Left ventricle myocardium inferior (tissue), 1 donor: ENCODE measurements at regions not wholly inside any gene's neighbourhood (a gene's known extent, or its start where the extent isn't known, plus 50 kb on each side); places are given as distances from the start of the nearest gene placed in this dataset.
"Not testable (repeated sequence)": the region's sequence is repeated elsewhere in the genome, so short reads cannot be mapped to it uniquely, and the experiment has no call there.

Source experiments
- DNase-seq: peaks from one replicate; pipeline ENCODE4 v3.0.0-alpha.2; 2020
- H3K27ac ChIP-seq: fragments of 200-600 bp; replicated peaks from 2 replicates; pipeline ENCODE4 v1.8.0; 2021
- H3K27me3 ChIP-seq: fragments of 200-600 bp; 2 replicates; pipeline ENCODE4 v1.8.0; 2021; ENCODE audit warnings: low read depth
- H3K36me3 ChIP-seq: fragments of 200-600 bp; 2 replicates; pipeline ENCODE4 v1.8.0; 2021
- H3K4me1 ChIP-seq: fragments of 200-600 bp; 2 replicates; pipeline ENCODE4 v1.8.0; 2021
- H3K4me3 ChIP-seq: fragments of 200-600 bp; 2 replicates; pipeline ENCODE4 v1.8.0; 2021; ENCODE audit warnings: mild to moderate bottlenecking, moderate library complexity
- H3K9me3 ChIP-seq: fragments of 200-600 bp; replicated peaks from 2 replicates; pipeline ENCODE4 v1.8.0; 2021
- intact Hi-C: fragments of 100-400 bp; cut with micrococcal nuclease; formaldehyde crosslinking; loops from one replicate; pipeline ENCODE4 v1.11.0; 2022
- TF ChIP-seq, protein P1 (sequence below): fragments of 200-600 bp; IDR thresholded peaks from 2 replicates; pipeline ENCODE4 v1.8.0; 2021; ENCODE audit warnings: antibody characterized with exemption, mild to moderate bottlenecking, borderline replicate concordance
- donor health status: DM: no; HTN: yes; CAD: no; lungs with severe emphysema.

DNA sequence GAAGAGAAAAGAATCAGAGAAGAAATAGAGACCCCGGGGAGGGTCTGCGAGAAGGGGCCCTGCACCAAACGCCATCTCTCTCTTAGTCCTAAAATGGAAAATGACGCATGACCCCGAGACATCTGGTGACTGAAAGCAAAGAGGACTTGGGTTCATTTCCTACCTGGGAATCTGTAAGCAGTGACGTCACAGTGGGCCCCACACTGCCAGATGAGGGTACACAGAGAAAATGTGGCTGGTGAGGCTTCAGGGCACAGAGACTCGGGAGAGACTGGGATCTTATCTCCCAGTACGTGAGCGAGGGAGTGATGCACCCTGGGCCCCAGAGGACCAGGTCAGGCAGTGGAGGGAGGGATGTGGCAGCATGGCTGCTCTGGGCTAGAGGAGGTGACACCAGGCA is 288.1 kb upstream of the SFSWAP start:
- TF ChIP-seq, protein P1, sequence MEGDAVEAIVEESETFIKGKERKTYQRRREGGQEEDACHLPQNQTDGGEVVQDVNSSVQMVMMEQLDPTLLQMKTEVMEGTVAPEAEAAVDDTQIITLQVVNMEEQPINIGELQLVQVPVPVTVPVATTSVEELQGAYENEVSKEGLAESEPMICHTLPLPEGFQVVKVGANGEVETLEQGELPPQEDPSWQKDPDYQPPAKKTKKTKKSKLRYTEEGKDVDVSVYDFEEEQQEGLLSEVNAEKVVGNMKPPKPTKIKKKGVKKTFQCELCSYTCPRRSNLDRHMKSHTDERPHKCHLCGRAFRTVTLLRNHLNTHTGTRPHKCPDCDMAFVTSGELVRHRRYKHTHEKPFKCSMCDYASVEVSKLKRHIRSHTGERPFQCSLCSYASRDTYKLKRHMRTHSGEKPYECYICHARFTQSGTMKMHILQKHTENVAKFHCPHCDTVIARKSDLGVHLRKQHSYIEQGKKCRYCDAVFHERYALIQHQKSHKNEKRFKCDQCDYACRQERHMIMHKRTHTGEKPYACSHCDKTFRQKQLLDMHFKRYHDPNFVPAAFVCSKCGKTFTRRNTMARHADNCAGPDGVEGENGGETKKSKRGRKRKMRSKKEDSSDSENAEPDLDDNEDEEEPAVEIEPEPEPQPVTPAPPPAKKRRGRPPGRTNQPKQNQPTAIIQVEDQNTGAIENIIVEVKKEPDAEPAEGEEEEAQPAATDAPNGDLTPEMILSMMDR: no peak
- Histone ChIP-seq H3K9me3 (peaks cover 22% of the 10 kb centered on the region), H3K4me3 (no peak overlapping the region), H3K36me3 (no peaks in the 10 kb centered on the region), H3K27ac (no peak overlapping the region), H3K4me1 (no peaks in the 10 kb centered on the region), H3K27me3 (peaks cover 45% of the 10 kb centered on the region)
- no peak for DNase-seq
- intact Hi-C loops: no loop called here

DNA sequence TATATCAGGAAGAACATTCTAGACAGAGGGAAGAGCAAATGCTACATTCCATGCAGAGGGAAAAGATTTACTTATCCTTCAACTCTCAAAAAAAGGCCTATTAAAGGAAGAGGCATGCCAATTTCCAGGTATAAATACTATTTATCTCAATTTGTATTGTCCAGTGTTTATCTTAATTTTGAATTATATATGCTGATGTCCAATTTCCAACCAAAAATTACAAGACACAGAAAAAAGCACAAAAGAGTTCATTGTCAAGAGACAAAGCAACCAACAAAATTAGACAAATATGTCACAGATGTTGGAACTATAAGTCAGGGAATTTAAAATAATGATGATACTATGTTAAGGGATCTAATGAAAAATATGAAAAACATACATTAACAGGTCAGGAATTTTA is 286.6 kb upstream of the SFSWAP start:
- DNase-seq: no peak
- TF ChIP-seq, protein P1: no peak
- H3K4me1 ChIP-seq: no peaks in the 10 kb centered on the region
- peaks cover 52% of the 10 kb centered on the region for H3K27me3 ChIP-seq
- H3K36me3 ChIP-seq: no peaks in the 10 kb centered on the region
- intact Hi-C loops: no loop called here
- H3K4me3 ChIP-seq: no peak overlapping the region
- no peak overlapping the region for H3K27ac ChIP-seq
- peaks cover 22% of the 10 kb centered on the region for H3K9me3 ChIP-seq

DNA sequence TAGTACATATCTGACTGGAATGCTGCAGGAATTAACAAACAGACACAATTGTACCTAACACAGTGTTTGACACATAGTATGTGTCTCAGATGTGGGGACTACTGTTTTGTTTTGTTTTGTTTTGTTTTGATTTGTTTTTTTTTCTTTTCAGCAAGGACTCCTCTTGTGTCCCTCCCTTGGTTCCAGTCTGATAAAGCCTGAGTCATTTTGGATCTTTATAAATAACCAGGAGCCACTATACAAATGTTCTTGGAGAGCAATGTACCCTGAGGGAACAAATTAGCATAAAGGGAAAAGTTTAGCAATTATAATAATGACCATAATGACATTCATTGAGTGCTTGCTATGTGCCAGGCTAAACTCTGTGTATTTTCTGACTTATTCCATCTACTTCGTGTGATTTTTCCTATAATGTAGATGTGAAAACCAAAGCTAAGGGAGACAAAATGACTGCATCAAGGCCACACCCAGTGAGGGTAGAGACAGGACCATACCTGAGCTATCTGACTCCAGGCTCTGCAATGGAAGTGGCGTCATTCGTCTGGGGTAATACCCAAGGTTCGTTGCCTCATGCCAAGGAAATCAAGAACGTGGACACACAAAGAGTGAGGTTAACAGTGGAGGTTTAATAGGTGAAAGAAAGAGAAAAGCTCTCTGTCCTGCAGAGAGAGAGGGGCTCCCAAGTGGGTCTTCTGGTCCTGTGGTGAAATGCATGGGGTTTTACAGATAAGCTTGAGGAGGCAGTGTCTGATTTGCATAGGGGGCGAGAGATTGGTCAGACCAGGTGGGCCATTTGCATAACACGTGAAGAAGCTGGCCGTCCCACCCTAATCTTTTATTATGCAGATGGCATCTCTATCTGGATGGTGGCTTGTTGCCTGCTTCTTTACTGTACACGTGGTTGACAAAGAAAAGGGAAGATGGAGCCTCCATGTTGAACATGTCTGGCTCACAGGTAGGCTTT is 285.5 kb upstream of the SFSWAP start:
- H3K27me3 ChIP-seq: peaks cover 56% of the 10 kb centered on the region
- H3K9me3 ChIP-seq: peaks cover 29% of the 10 kb centered on the region
- no peak for DNase-seq
- TF ChIP-seq, protein P1: no peak
- H3K4me3 ChIP-seq: no peak overlapping the region
- no peaks in the 10 kb centered on the region for H3K4me1 ChIP-seq
- H3K27ac ChIP-seq: no peak overlapping the region
- intact Hi-C loops: no loop called here
- no peaks in the 10 kb centered on the region for H3K36me3 ChIP-seq

DNA sequence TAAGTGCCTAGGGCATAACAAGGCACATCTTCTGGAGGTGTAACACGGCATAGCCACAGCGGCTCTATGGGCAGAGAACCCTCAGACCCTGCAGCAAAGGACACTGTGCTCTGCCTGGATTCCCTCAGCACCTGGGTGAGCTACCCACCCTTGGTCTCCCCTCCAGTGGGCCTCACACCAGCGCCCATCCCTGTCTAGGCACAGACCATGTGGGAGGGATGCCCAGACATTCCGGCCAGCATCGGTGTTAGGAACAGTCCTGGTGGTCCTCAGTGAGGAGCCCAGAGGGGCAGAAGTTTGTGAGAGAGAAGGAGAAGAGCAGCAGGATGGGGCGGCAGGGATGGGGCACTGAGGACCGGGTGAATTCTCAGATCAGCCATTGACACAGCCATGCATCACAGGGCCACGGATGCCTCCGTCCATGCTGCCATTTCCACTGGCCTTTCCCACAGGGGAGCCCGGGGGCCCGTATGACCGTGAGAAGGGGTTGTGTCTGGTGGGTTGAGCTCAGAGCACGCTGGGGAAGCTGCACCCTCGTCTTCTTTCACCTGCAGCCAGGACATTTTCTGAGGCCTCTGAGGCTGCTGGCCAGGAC is 282.7 kb upstream of the SFSWAP start:
- Histone ChIP-seq H3K4me3 (no peak overlapping the region), H3K36me3 (no peaks in the 10 kb centered on the region), H3K27me3 (peaks cover 53% of the 10 kb centered on the region), H3K4me1 (no peaks in the 10 kb centered on the region), H3K9me3 (peaks cover 31% of the 10 kb centered on the region), H3K27ac (no peak overlapping the region)
- DNase-seq: no peak
- TF ChIP-seq, protein P1: no peak
- intact Hi-C loops: no loop called here

DNA sequence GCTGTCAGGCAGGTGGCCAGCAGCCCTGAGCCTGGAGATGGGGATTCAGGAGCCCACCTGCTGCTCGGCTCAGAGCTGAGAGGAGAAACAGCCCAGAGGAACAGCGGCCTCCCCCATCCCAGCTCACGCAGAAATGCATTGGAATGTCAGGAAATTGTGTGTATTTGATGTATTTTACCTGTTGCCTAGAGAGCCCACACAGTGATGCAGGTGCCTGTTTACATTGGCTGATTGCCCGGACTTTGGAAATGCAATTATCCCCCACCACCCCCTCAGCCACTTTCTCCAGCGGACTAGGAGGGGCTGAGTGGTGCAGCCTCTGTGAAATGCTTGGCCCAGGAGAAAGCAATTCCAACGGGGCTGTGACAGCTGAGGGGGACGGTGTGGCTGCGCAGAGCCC is 281.7 kb upstream of the SFSWAP start:
- H3K27ac ChIP-seq, DNase-seq, intact Hi-C loops, H3K36me3 ChIP-seq, H3K4me1 ChIP-seq, H3K4me3 ChIP-seq: not testable (repeated sequence)
- peaks cover 21% of the 10 kb centered on the region for H3K9me3 ChIP-seq
- peaks cover 53% of the 10 kb centered on the region for H3K27me3 ChIP-seq

DNA sequence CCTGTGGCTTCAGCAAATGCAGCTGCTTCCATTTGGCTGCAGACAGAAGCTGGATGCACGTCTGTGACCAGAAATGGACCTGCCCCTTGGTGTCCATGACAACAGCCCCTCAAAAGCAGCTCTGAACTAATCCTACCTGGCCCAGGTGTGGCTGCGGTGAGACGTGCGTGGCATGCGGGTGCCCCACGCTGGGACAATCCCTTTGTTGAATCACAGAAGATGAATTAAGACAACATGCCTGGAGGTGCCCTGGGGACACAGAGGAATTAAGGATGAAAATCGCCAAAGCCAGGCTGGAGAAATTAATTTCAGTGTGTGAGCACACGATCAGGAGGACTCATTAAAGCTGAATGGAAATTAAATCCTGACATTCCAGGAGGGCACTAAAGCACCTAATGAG is 281.2 kb upstream of the SFSWAP start:
- DNase-seq, H3K4me1 ChIP-seq, intact Hi-C loops, H3K27ac ChIP-seq, H3K4me3 ChIP-seq, H3K36me3 ChIP-seq: not testable (repeated sequence)
- Histone ChIP-seq H3K27me3 (peaks cover 55% of the 10 kb centered on the region), H3K9me3 (peaks cover 16% of the 10 kb centered on the region)
